GM12878 (cell line): ENCODE measurements at regions not wholly inside any gene's neighbourhood (a gene's known extent, or its start where the extent isn't known, plus 50 kb on each side); places are given as distances from the start of the nearest gene placed in this dataset.

Experiments used
- CTCF ChIP-seq, 3 experiments: IDR thresholded peaks in 2 of 3; conservative IDR thresholded peaks in 1 of 3; 2 replicates each; pipeline ENCODE4 v1.5.1; 2011; ENCODE audit warnings: low read depth in 3 of 3, low read length in 3 of 3, mild to moderate bottlenecking in 3 of 3, control low read depth in 2 of 3, moderate library complexity in 2 of 3, inconsistent platforms in 1 of 3, mixed read lengths in 1 of 3; ENCODE audit not compliant: control insufficient read depth in 2 of 3, insufficient read depth in 1 of 3; ENCODE audit errors: extremely low read depth in 1 of 3
- EZH2 ChIP-seq: IDR thresholded peaks from 2 replicates; pipeline ENCODE4 v1.6.1; 2012; ENCODE audit warnings: low read depth, mild to moderate bottlenecking, control low read depth, inconsistent platforms, low read length, borderline replicate concordance; ENCODE audit not compliant: control insufficient read depth
- MYC ChIP-seq: IDR thresholded peaks from 2 replicates; pipeline ENCODE4 v1.6.1; 2011; ENCODE audit warnings: mild to moderate bottlenecking, low read length, moderate library complexity, inconsistent platforms; ENCODE audit not compliant: insufficient read depth, insufficient replicate concordance, insufficient read length, severe bottlenecking
- SMAD1 ChIP-seq: fragments of 450-650 bp; IDR thresholded peaks from 2 replicates; pipeline ENCODE4 v1.6.1; 2018; ENCODE audit warnings: mild to moderate bottlenecking, low read depth; ENCODE audit not compliant: partially characterized antibody
- ZNF207 ChIP-seq: fragments of 450-650 bp; IDR thresholded peaks from 2 replicates; pipeline ENCODE4 v1.6.1; 2014; ENCODE audit warnings: antibody characterized with exemption, mild to moderate bottlenecking, borderline replicate concordance

GRCh38 chr1:178609015-178609414, 96.1 kb downstream of the TEX35 start:
- TF ChIP-seq MYC, result no peak
- no peak for TF ChIP-seq CTCF (IDR thresholded peaks at IDR 0.05 in 2 of 3, conservative IDR thresholded peaks at IDR 0.05 in 1 of 3; ENCODE audit: control insufficient read depth in 2 of 3, extremely low read depth in 1 of 3, insufficient read depth in 1 of 3, low read depth in 3 of 3, low read length in 3 of 3)
- TF ChIP-seq SMAD1, result no peak
- no peak for TF ChIP-seq EZH2
- no peak for TF ChIP-seq ZNF207
